HG03103 (cell line): ENCODE measurements at regions not wholly inside any gene's neighbourhood (a gene's known extent, or its start where the extent isn't known, plus 50 kb on each side); places are given as distances from the start of the nearest gene placed in this dataset.
"Not testable (repeated sequence)": the region's sequence is repeated elsewhere in the genome, so short reads cannot be mapped to it uniquely, and the experiment has no call there.

Experiments
- ATAC-seq: cut with Tn5 transposase; IDR thresholded peaks from one replicate; pipeline ENCODE4 v1.9.1; 2021; ENCODE audit warnings: low read depth; ENCODE audit not compliant: unreplicated experiment

DNA sequence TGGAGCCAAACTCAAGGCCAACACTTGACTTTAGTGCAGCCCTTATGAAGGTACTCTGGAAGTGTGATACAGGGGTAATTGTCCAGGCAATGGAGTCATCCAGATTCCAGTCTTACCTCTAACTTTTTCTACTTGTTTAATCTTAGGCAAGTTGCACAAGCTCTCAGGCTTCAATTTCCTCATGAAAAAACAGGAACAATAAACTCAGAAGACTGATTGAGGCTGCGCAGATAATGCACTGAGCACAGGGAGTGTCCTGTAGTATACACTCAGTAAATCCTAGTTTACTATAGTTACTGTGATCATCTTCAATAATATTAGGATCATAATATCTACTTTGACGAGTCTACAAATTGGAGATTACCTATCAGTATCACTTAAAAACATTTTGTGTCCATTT lies 127.5 kb upstream of the SMLR1 start:
- no peak for ATAC-seq

- ATAC-seq = no peak
Measured at GRCh38 chr6:130700397-130700796, 126.8 kb upstream of the SMLR1 start.

DNA sequence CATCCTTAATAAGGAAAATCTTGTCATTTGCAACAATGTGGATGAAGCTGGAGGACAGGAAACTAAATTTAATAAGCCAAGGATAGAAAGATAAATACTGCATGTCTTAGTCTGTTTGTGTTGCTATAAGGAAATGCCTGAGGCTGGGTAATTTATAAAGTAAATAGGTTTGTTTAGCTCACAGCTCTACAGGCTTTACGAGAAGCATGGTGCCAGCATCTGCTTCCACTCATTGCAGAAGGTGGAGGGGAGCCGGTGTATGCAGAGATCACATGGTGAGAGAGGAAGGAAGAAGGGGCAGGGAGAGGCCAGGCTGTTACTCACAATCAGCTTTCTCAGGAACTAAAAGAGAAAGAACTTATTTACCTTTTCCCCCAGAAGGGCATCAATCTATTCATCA lies 118.9 kb upstream of the SMLR1 start:
- ATAC-seq = no peak

DNA sequence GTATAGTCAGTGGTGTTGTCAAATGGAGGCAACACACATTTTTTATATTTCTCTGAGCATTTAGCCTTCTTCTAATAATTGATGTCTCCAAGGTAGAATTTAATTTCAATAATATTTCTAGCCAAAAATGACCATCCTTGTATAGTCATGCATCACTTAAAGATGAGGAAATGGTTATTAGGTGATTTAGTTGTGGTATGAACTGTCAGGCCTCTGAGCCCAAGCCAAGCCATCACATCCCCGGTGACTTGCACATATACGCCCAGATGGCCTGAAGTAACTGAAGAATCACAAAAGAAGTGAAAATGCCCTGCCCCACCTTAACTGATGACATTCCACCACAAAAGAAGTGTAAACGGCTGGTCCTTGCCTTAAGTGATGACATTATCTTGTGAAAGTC lies 115.6 kb upstream of the SMLR1 start:
- not testable (repeated sequence) for ATAC-seq

DNA sequence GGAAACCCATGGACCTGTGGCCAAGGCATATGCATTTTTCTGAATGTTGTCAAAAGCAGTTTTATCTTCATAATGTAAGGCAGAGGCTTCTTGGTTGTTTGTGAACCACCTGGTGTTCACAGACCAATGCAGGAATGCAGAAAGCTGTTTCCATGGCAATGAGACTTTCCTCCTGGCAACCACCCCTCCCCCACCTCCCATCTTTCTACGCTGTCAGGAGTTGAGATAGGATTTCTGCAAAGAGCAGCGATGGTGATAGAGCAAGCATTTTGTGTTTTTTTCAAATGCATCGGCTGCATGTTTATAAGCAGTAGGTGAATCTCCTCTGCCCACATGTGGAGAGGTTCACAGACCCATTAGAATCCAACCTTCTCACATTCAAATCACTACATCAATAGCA lies 114.1 kb upstream of the SMLR1 start:
- ATAC-seq = no peak

DNA sequence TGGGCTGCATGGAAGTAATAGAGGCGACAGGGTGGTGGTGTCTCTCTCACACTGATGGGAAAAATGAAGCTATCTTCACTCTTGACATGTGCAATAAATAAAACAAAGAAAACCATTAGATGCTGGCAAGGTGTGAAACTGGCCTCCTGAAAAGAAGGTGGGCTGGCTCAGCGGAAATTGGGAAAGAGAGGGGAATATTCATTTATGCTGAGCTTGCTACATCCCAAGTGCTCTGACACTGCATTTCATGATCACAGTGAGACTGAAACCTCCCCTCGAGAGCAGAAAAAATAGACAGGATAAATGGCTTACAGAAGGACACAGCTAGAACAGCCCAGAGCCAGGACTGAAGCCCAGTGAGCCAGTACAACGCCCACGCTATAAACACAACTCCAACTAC lies 112.1 kb upstream of the SMLR1 start:
- no peak for ATAC-seq

DNA sequence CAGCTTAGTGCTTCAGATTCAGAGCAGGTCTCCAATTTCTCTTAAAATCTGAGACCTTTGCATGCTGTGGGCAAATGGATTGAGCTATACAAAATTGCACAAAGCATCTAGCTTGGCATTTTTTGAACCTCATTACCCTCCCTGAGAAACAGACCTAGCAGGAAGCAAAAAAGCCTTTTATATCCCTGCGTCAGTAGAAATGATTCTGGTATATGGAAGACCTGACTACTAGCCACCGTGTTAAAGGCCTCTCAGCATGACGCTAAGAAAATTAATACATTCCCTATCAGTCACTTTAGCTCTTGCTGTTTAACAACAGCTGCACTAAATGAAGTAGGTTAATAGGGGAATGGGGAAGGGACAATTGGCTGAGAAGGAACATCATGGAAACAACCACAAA lies 110.7 kb upstream of the SMLR1 start:
- no peak for ATAC-seq

DNA sequence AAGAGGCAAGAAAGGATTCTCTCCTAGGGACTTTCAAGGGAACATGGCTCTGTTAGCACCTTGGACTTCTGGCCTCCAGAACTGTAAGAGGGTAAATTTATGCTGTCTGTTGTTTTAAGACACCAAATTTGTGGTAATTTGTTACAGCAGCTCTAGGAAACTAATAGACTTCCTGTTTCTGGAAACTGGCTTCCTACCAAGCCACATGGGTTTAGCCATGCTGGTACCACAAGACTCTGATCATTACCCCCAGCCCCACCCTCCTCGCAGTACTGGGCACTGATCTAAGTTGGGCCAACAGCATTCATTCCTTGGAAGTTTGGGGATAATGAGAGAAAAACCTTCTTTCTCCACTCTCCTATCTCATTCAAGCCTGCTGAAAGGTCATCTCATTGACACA lies 109.5 kb upstream of the SMLR1 start:
- no peak for ATAC-seq

DNA sequence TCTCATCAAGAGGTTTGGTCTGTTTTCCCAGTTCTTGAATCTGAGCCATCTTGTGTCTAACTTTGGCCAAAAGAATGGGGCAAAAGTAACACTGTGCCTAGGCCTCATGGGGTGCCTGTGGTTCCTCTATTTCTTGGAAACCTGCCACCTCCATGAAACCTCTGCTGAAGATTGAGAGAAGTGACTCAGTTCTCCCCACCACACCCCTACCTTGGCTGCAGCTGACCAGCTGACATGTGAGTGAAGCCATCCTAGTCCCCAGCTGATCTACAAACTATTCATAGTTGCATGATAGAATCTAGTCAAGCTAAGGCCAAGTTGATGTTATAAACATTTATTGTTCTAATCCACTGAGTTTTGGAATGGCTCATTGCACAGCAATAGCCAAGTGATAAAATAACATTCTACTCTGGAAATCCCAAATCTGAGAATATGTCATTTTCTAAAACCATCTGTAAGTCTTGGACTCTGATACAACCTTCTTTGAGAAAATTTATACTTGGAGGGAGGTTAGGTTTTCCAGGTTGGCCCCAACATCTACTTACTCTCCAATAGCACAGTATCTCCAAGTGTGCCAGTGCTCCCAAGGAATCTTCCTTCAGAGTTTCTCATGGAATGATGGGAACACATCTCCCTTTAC lies 107.0 kb upstream of the SMLR1 start:
- ATAC-seq = no peak

- no peak for ATAC-seq
Measured at GRCh38 chr6:130724089-130724488, 103.1 kb upstream of the SMLR1 start.

GRCh38 chr6:130725551-130725950 lies 101.7 kb upstream of the SMLR1 start:
- no peak for ATAC-seq

DNA sequence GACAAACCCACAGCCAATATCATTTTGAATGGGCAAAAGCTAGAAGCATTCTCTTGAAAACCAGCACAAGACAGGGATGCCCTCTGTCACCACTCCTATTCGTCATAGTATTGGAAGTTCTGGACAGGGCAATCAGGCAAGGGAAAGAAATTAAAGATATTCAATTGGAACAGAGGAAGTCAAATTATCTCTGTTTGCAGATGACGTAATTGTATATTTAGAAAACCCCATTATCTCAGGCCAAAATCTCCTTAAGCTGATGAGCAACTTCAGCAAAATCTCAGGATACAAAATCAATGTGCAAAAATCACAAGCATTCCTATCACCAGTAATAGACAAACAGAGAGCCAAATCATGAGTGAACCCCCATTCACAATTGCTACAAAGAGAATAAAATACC lies 99.1 kb upstream of the SMLR1 start:
- not testable (repeated sequence) for ATAC-seq

- no peak for ATAC-seq
Measured at GRCh38 chr6:130730600-130730999, 96.6 kb upstream of the SMLR1 start.

GRCh38 chr6:130734161-130734560 lies 93.0 kb upstream of the SMLR1 start:
- ATAC-seq = no peak

GRCh38 chr6:130740308-130740707 lies 86.9 kb upstream of the SMLR1 start:
- ATAC-seq = no peak

DNA sequence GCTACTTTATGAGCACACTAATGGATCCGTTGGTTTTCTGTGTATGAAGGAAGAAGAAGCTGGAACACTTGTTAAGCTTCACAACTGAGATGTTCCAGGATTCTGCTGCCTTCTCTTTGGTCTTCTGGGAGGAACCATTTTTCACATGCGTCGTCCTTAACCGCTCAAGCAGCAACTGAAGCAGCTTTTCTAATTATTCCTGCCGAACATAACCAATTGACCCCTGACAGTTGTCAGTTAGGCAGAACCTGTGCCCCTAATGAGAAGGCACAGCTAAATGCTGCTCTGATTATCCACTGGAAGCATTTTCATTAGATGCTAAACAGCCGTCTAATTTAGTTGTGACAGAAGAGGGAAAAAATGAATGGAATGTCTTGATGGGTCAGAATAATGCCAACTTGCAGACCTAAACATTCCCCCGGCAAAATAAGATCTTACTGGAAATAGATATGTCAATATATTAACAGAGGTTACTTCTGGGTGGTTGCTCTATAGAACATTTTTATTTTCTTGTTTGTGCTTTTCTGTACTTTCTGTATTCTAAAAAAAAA lies 85.0 kb upstream of the SMLR1 start:
- ATAC-seq = no peak

DNA sequence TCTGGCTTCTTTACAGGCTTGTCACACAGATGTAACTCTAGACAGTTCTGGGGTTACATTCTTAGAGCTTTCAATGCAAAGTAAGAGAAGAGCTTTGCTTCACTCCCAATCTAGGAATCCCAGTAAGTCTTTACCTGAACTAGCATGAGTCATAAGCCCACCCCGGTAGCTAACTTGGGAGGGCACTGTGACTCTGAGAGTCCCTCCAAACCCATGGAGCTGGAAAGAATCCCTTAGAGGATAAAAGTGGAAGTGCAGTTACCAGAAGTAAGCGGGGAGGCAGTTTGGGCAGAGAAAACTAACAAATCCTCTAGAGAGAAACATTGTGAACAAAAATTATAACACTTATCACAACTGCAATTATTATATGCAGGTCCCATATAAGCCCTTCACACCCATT lies 84.0 kb upstream of the SMLR1 start:
- no peak for ATAC-seq

DNA sequence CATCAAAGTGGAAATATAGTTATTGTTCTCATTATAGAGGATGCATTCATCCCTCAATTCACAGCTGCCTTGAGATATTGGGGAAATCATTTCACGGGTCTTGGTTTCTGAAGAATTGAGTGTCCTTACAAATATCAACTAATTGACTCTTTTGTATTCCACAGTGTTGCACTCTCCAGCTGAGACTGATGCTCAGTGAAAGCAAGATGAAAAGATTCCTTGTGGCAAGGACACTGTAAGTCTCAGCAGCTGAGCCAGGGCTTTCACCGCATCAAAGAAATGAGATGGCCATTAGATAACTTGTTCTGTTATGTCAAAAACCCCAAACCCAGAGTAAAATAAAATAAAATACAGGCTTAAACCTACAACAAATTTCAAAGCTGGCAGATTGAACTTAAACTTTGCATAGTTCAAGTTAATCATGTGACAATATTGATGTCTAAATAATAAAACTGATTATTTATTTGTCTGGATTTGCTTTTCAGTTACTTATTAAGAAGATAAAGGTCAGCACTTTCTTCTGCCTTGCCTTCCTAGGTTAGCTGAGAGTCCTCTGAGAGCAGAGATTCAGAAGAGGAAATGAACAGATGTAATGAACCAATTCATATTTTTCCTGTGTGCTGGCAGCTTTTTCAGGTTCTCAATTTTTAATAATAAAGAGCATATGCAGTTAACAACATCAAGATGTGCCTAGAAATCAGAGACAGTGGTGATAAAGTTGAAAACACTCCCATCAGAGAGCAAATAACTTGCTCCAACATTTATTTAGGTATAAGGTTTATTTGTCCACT lies 82.4 kb upstream of the SMLR1 start:
- no peak for ATAC-seq

DNA sequence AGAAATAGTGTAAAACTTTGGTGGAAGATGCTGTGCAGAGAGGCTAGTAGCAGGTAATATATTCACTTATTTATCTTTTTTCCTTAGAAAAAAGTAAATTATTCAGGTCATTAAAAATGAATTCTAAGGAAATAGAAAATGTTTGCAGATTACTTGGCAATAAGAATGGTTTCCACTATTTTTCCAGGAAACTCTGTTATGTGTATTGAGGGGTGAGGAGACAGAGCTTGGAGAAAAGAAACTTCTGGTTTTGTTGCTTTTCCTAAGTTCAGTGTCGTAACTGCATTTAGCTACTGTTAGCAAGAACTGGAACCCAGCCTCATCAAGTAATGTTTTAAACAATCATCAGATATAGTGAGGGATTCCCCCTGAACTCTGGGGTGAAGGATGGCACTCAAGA lies 79.2 kb upstream of the SMLR1 start:
- ATAC-seq = no peak

GRCh38 chr6:130749402-130749801 lies 77.8 kb upstream of the SMLR1 start:
- ATAC-seq = no peak

DNA sequence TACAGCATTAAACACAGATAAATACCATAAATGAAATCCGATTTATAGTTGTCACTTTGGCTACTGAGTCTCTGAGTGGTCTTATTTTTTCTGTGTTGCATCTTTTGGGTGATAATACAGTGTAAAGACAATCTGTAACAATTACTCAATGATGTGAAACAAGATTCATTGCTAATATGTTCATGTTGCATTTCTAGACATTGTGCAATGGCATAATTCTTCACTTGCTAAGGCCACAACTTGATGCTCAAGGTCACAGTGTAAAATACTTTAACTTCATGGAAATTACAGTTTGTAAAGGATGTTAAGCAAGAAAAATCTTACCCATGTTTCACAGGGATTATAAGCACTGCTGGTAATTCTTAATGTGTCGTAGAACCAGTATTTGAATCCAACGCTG lies 74.9 kb upstream of the SMLR1 start:
- no peak for ATAC-seq

DNA sequence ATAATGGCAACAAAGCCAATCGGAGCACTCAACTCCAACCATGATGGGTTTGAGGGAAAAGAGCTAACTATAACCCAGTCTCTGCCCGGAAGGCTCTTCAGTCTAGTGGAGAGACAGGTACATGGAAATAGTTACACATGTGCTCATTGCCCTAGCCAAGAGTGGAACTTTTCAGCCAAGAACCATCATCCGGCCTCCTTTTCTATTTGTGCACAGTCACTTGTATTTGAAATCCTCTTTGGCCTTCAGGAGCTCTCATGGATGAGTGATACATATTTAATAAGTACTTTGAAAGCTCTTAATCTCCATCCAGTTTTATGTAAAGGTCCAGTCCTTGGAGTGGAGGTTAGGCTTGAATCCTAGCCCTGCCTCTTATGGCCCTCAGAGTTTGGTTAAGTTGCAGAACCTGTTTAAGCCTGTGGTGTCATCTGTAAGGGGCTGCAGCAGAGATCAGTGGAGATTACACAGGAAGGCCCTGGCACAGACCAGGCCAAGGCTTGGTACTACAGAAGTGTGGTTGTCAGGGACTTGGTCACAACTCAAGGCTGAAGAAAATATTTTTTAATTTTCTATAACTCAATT lies 72.3 kb upstream of the SMLR1 start:
- no peak for ATAC-seq
